ENCODE measurements at regions not wholly inside any gene's neighbourhood (a gene's known extent, or its start where the extent isn't known, plus 50 kb on each side); places are given as distances from the start of the nearest gene placed in this dataset.

- H3K4me2 ChIP-seq (ENCODE audit: insufficient read depth in 1 of 2, low read depth in 2 of 2, low read length in 2 of 2) = no peak overlapping the region
- CTCF ChIA-PET (ENCODE audit: partially characterized antibody) = no interaction called here
Observed at GRCh38 chr1:60665311-60665710, 417.1 kb upstream of the NFIA start.

More at GRCh38 chr1:60665311-60665710, 417.1 kb upstream of the NFIA start:
- H2BK20ac ChIP-seq (ENCODE audit: low read length) = no peak overlapping the region
- H4K20me1 ChIP-seq (replicated peaks in 1 of 2; ENCODE audit: control insufficient read depth in 1 of 2, insufficient read depth in 2 of 2, low read length in 2 of 2) = no peaks in the 10 kb centered on the region
- POLR2A ChIA-PET (ENCODE audit: partially characterized antibody) = no interaction called here
- no peak for TF ChIP-seq POLR2A (IDR thresholded peaks at IDR 0.05; ENCODE audit: control extremely low read depth in 1 of 2, low read depth in 2 of 2, low read length in 2 of 2)
- TF ChIP-seq EZH2 (IDR thresholded peaks at IDR 0.05; ENCODE audit: low read depth, low read length, severe bottlenecking) = no peak
- H3K4me3 ChIP-seq (ENCODE audit: extremely low read depth in 1 of 4, insufficient read depth in 2 of 4, low read depth in 3 of 4, low read length in 4 of 4) = no peak overlapping the region
- H4K8ac ChIP-seq (ENCODE audit: extremely low read depth, insufficient read depth, low read length) = no peak overlapping the region
- H3K56ac ChIP-seq (replicated peaks; ENCODE audit: insufficient read length, low read depth, low read length) = no peak overlapping the region
- no peak overlapping the region for H2BK12ac ChIP-seq (ENCODE audit: low read depth, low read length)
- WGBS, 2 experiments (ENCODE audit: extremely low coverage in 1 of 2, insufficient coverage in 1 of 2, insufficient read length in 1 of 2, insufficient replicate concordance in 2 of 2, low coverage in 1 of 2, low lambda C conversion rate in 2 of 2, missing lambda C conversion rate in 1 of 2) = 94% methylated on average over 1 of the region's 1 CpG; no CpG with 5 or more reads in 1 of the 2 experiments
- no peak for DNase-seq (ENCODE audit: low read depth in 1 of 2, low spot score in 2 of 2)
- H3K4ac ChIP-seq (replicated peaks; ENCODE audit: insufficient read length, low read depth, low read length) = no peak overlapping the region
- no peaks in the 10 kb centered on the region for H3K4me1 ChIP-seq (replicated peaks in 1 of 4; ENCODE audit: control insufficient read depth in 3 of 4, insufficient read depth in 4 of 4, low read length in 3 of 4)
- no peak overlapping the region for H4K5ac ChIP-seq (ENCODE audit: insufficient read length, low read depth, low read length)
- H3K23ac ChIP-seq (ENCODE audit: insufficient read length) = no peak overlapping the region
- H2BK120ac ChIP-seq (replicated peaks; ENCODE audit: low read depth, low read length) = no peak overlapping the region
- no peaks in the 10 kb centered on the region for H3K23me2 ChIP-seq (ENCODE audit: low read depth, low read length)
- H4K91ac ChIP-seq (replicated peaks; ENCODE audit: insufficient read length, low read length) = no peak overlapping the region
- H2BK15ac ChIP-seq (ENCODE audit: low read length) = no peak overlapping the region
- no peaks in the 10 kb centered on the region for H3K79me2 ChIP-seq (ENCODE audit: control insufficient read depth in 1 of 2, insufficient read depth in 2 of 2, low read length in 2 of 2)
- H3K9ac ChIP-seq (replicated peaks in 1 of 4; ENCODE audit: extremely low read depth in 1 of 4, low read depth in 3 of 4, low read length in 3 of 4) = no peak overlapping the region
- no peak overlapping the region for H3K18ac ChIP-seq (ENCODE audit: extremely low read depth, low read length)
- H2AFZ ChIP-seq (ENCODE audit: low read length) = no peak overlapping the region
- H2BK5ac ChIP-seq (ENCODE audit: low read depth, low read length) = no peak overlapping the region
- H3K79me1 ChIP-seq (ENCODE audit: low read depth, low read length) = no peaks in the 10 kb centered on the region
- H3K14ac ChIP-seq (ENCODE audit: insufficient read length) = no peak overlapping the region
- no peaks in the 10 kb centered on the region for H3K27me3 ChIP-seq (replicated peaks in 1 of 4; ENCODE audit: control insufficient read depth in 3 of 4, extremely low read depth in 1 of 4, insufficient read depth in 3 of 4, low read length in 3 of 4)
- H3K27ac ChIP-seq (ENCODE audit: low read depth, low read length) = no peak overlapping the region
- H3K36me3 ChIP-seq (ENCODE audit: control insufficient read depth in 2 of 4, insufficient read depth in 4 of 4, low read length in 3 of 4) = no peaks in the 10 kb centered on the region
- FAIRE-seq = no peak
- H3K9me3 ChIP-seq (ENCODE audit: insufficient read depth in 2 of 2, low read depth in 1 of 2, low read length in 1 of 2) = no peaks in the 10 kb centered on the region
- no peak overlapping the region for H2AK5ac ChIP-seq (ENCODE audit: low read depth, low read length)
